Left lobe of liver (tissue), 2 donors: ENCODE measurements at regions not wholly inside any gene's neighbourhood (a gene's known extent, or its start where the extent isn't known, plus 50 kb on each side); places are given as distances from the start of the nearest gene placed in this dataset.
"Not testable (repeated sequence)": the region's sequence is repeated elsewhere in the genome, so short reads cannot be mapped to it uniquely, and the experiment has no call there.

ENCODE experiments used
- ATAC-seq: fragments of 200-7000 bp; cut with Tn5 transposase; one replicate; pipeline ENCODE4 v1.9.1; 2020; ENCODE audit warnings: mild to moderate bottlenecking, moderate library complexity
- DNase-seq: peaks from one replicate; pipeline ENCODE4 v3.0.0-alpha.2; 2020; ENCODE audit warnings: low spot score
- donor health status: DM: no; HTN: no; CAD: no; lungs with moderate emphysema.
- donor health status: DM: no; HTN: yes; CAD: no.

DNA sequence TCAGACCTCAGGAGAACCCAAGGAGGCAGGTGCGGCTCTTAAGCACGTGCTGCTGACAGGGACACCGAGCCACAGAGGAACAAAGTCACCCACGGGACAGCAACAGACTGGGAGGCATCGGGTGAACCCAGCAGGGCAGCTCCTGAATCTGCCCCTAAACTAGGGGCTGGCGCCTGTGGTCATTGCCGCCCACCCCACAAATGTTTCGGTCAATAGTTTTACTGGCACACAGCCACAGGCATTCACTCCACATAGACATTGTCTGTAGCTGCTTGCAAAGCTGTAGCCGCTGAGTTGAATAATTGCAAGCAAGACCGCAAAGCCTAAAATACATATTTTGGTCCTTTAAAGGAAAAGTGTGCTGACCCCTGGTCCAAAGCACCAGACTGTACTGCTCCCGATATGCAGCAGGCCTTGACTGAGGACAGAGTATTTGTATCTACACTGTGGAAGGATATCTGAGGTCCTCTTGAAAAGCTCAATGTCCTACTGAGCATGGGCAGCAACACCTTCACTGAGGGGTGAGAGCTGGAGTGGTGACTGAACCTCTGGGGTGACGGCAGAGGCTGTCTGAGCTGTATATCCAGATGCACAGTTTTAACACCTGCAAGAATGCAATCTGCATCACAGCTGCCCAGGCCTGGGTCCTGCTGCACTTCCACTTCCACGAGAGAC, 310.3 kb downstream of the THBS2 start:
- ATAC-seq, result no peak
- no peak for DNase-seq

DNA sequence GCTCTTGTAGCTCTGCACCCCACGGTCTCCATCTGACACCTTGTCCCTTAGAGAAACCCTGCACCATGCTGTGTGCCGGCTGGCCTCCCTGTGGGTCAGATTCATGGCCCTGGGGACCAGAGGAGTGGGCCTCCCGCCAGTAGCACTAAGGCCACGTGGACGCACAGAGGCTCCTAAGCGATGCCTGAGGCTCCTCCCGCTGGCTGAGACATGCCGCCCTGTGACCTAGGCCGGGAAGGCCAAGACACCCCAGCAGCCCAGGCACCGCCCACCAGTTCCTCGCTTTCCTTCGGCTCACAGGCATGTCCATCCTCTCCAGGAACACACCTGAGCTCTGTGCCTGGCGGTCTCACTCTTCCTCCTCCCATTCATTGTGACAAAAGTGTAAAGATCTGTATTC, 311.0 kb downstream of the THBS2 start:
- no peak for ATAC-seq
- DNase-seq, result no peak

DNA sequence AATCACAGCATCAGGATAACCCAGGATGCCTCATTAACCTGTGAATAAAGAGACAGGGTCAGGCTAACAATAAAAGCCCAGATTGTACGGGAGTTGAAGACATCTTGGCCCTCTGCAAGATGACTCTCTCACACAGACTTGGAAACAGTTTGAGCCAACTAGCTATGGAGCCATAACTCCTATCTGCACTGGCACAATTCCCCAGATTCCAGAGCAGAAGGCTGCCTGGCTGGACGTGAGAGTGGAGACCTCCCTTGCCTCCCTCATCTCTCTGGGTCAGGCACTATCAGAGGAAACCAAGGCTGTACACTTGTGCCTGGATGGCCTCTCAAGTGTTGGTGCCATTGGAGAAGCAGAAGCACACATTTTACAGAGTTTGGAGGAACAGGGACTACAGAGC, 312.6 kb downstream of the THBS2 start:
- no peak for ATAC-seq
- no peak for DNase-seq

- ATAC-seq, result no peak
- DNase-seq, result no peak
These were observed 313.9 kb downstream of the THBS2 start for GRCh38 chr6:168939796-168940195.

DNA sequence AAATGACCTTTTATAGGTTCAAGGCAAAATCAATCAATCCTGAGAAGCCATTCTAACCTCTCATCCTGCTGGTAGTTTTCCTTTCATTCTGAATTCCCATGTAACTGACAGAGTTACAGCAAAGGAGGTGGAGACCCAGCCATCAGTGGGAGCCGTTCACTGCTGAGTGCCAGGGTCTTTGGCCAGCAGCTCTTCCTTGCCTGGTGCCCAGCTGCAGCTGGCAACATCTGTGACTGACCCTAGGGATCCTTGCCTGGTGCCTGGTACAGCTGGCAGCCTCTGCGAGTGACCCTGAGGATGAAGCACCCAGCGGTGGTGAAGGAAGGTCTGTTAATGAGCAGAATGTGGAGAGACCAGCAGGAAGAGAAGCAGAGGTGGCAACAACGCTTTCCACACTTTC, 314.6 kb downstream of the THBS2 start:
- DNase-seq (no peak), ATAC-seq (no peak)

- ATAC-seq (no peak), DNase-seq (no peak)
These were observed 315.1 kb downstream of the THBS2 start for GRCh38 chr6:168938546-168938945.

DNA sequence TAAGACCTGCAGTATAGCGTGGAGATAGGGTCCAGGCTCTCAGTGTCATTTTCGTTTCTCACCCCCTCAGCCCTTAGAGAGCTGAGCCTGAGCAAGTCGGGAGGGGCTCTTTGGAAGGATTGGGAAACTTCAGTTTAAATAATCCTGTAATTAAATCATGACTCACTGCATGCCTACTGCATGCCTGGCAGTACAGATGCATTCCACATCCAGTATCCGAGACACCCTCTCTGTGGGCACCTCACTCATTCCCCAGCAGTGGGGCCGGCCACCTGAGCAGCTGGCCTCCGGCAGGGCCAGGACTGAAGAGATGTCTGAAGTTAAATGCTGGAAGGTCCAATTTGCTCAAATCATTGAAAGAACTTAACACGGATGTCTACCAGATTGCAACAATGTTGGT, 316.6 kb downstream of the THBS2 start:
- DNase-seq, result no peak
- ATAC-seq, result no peak

DNA sequence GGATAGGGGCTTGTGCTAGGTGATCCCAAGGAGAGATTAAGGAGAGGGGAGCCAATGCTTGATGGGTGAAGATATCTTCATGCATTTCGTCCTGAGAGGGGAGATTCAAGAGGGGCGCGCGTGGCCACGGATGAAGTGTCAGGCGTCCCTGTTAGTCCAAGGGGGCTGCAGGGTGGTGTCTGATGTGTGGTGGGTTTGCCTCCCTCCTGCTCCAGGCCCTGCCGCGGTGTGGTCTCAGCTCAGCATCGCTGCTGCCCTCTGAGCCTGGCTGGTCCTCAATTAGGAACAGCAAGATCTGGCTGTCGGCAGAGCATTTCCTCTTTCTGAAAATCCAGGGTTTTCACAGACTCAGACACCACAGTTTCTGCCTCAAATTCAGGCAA, 318.0 kb downstream of the THBS2 start:
- ATAC-seq, result no peak
- DNase-seq, result no peak

GRCh38 chr6:168934660-168935627, 318.7 kb downstream of the THBS2 start:
- DNase-seq (no peak), ATAC-seq (no peak)

DNA sequence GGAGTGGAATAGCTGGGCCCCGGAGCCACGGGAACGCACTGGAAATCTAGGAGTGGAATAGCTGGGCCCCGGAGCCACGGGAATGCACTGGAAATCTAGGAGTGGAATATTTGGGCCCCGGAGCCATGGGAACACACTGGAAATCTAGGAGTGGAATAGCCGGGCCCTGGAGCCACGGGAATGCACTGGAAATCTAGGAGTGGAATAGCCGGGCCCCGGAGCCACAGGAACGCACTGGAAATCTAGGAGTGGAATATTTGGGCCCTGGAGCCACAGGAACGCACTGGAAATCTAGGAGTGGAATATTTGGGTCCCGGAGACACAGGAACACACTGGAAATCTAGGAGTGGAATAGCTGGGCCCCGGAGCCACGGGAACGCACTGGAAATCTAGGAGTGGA, 321.5 kb downstream of the THBS2 start:
- not testable (repeated sequence) for ATAC-seq, DNase-seq

GRCh38 chr6:168931072-168931471, 322.6 kb downstream of the THBS2 start:
- not testable (repeated sequence) for ATAC-seq, DNase-seq

DNA sequence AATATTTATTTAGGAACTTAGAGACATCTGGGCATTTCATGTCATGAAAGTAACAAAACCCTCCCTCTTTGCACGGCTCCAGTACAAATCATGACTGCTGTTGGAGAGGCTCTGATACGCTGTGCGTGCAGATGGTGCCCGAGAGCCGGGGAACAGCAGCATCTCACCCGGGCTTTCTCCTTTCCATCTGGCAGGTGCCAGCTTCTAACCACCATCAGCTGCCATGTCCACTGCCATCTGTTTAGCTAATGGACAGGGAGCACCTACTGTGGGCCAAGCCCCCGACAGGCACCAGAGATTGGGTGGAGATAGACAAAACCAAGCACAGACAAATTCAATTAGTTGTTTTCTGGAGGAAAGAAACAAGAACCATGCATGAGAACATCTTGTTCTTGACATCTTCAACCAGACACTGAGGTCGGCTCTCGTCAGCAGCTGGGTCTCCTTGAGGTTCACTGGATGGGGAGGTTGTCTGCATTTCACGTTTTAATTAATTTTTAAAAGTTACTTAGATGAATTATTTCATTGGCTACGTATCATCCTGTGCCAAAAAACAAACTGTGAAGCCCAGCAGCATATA, 323.7 kb downstream of the THBS2 start:
- no peak for ATAC-seq
- DNase-seq, result no peak

GRCh38 chr6:168928012-168928411, 325.6 kb downstream of the THBS2 start:
- DNase-seq, result no peak

GRCh38 chr6:168927026-168927425, 326.6 kb downstream of the THBS2 start:
- no peak for ATAC-seq
- no peak for DNase-seq

More at GRCh38 chr6:168928012-168928411, 325.6 kb downstream of the THBS2 start:
- ATAC-seq, result no peak

- DNase-seq (no peak), ATAC-seq (no peak)
These were observed 327.3 kb downstream of the THBS2 start for GRCh38 chr6:168926306-168926705.

DNA sequence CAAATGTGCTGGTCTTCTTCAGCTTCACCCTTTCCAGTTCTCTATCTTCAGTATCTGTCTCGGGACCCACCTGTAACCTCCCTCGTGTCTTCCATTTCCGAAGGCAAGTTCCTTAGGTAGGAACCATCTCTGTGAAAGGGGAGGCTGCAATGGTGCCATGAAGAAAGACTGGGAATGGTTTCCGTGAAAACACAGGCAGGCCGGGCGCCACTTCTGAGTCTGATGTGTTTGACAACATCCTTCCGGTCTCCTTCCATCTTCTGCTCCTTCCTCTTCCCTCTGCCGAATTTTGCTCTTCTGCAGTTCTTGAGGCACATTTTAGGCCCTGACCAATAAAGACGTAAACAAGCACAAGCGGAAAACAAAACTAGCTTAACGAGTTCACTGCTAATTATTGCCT, 328.0 kb downstream of the THBS2 start:
- no peak for DNase-seq
- no peak for ATAC-seq

- ATAC-seq (no peak), DNase-seq (no peak)
These were observed 330.5 kb downstream of the THBS2 start for GRCh38 chr6:168923171-168923570.

GRCh38 chr6:168922436-168922835, 331.2 kb downstream of the THBS2 start:
- ATAC-seq, result no peak
- DNase-seq, result no peak

- DNase-seq, result no peak
- no peak for ATAC-seq
These were observed 333.4 kb downstream of the THBS2 start for GRCh38 chr6:168920289-168920688.

- DNase-seq (no peak), ATAC-seq (no peak)
These were observed 334.0 kb downstream of the THBS2 start for GRCh38 chr6:168919470-168920179.

GRCh38 chr6:168916576-168917211, 337.0 kb downstream of the THBS2 start:
- DNase-seq, result no peak
- ATAC-seq, result no peak
